ENCODE measurements at regions not wholly inside any gene's neighbourhood (a gene's known extent, or its start where the extent isn't known, plus 50 kb on each side); places are given as distances from the start of the nearest gene placed in this dataset.
"Not testable (repeated sequence)": the region's sequence is repeated elsewhere in the genome, so short reads cannot be mapped to it uniquely, and the experiment has no call there.

DNA sequence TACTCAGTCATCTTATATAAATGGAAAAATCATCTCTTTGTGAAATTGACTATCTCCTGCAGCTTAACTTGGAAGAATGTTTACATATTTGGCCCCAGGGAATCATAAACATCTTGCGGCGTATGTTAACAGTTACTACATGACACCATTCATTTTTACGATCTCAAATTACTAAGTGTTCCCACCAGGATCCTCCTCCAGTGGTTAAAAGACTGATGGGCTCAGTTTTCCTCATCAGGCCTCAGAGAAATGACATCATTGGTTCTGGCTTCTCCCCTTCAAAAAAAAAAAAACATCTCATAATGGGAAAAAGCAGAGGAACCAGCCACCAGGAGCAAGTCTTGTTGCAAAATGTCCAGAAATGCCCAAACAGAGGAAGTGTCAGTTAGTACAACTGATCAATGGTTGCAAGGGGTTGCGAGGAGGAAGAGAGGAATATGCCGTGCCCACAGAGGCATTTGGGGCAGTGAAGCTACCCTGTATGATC lies 70.5 kb upstream of the LIPC start:
- ATAC-seq = peak in 2 of 4 donors; percentile 24 to 49
- Histone ChIP-seq H3K27ac (no peak overlapping the region), H3K9me3 (no peaks in the 10 kb centered on the region), H3K36me3 (no peaks in the 10 kb centered on the region), H3K4me3 (no peak overlapping the region), H3K27me3 (no peaks in the 10 kb centered on the region), H3K4me1 (no peaks in the 10 kb centered on the region)
- no peak for TF ChIP-seq CTCF (IDR thresholded peaks at IDR 0.05)
- intact Hi-C loops (cut with DNase I) = no loop called here
- no peak for FAIRE-seq
- no peak for DNase-seq
- 81 to 84% methylated on average over 5 of the region's 5 CpGs for WGBS, 2 donors

GRCh38 chr15:58362262-58362922 lies 69.4 kb upstream of the LIPC start:
- H3K36me3 ChIP-seq = no peaks in the 10 kb centered on the region
- H3K27ac ChIP-seq = no peak overlapping the region
- intact Hi-C loops (cut with DNase I) = no loop called here
- DNase-seq (no peak), ATAC-seq (no peak), FAIRE-seq (no peak)
- no peak for TF ChIP-seq CTCF (IDR thresholded peaks at IDR 0.05)
- no peaks in the 10 kb centered on the region for H3K27me3 ChIP-seq
- H3K4me1 ChIP-seq = no peaks in the 10 kb centered on the region
- no peaks in the 10 kb centered on the region for H3K9me3 ChIP-seq
- no peak overlapping the region for H3K4me3 ChIP-seq
- WGBS, 2 donors = 70 to 78% methylated on average over 6 of the region's 6 CpGs

- 79 to 80% methylated on average over 8 of the region's 8 CpGs for WGBS, 2 donors
- DNase-seq; H3K4me3 ChIP-seq; H3K9me3 ChIP-seq; H3K4me1 ChIP-seq; FAIRE-seq; H3K27me3 ChIP-seq; H3K27ac ChIP-seq; H3K36me3 ChIP-seq; ATAC-seq; intact Hi-C loops (cut with DNase I): not testable (repeated sequence)
These were observed 68.7 kb upstream of the LIPC start for GRCh38 chr15:58363118-58363517.

DNA sequence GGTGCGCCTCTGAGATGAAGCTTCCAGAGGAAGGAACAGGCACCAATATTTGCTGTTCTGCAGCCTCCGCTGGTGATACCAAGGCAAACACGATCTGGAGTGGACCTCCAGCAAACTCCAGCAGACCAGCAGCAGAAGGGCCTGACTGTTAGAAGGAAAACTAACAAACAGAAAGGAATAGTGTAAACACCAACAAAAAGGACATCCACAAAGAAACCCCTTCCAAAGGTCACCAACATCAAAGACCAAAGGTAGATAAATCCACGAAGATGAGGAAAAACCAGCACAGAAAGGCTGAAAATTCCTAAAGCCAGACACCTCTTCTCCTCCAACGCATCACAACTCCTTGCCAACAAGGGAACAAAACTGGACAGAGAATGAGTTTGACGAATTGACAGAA lies 68.1 kb upstream of the LIPC start:
- H3K9me3 ChIP-seq; H3K27me3 ChIP-seq; H3K4me1 ChIP-seq; H3K4me3 ChIP-seq; H3K36me3 ChIP-seq; DNase-seq; FAIRE-seq; ATAC-seq; intact Hi-C loops (cut with DNase I); H3K27ac ChIP-seq: not testable (repeated sequence)
- 82 to 87% methylated on average over 6 of the region's 6 CpGs for WGBS, 2 donors

DNA sequence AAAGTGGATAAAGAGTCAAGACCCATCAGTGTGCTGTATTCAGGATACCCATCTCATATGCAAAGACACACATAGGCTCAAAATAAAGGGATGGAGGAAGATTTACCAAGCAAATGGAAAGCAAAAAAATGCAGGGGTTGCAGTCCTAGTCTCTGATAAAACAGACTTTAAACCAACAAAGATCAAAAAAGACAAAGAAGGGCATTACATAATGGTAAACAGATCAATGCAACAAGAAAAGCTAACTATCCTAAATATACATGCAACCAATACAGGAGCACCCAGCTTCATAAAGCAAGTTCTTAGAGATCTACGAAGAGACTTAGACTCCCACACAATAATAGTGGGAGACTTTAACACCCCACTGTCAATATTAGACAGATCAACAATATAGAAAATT lies 66.7 kb upstream of the LIPC start:
- ATAC-seq; H3K27ac ChIP-seq; H3K36me3 ChIP-seq; H3K4me1 ChIP-seq; H3K9me3 ChIP-seq; FAIRE-seq; H3K27me3 ChIP-seq; intact Hi-C loops (cut with DNase I); DNase-seq; H3K4me3 ChIP-seq: not testable (repeated sequence)
- 65 to 76% methylated on average over 1 of the region's 1 CpG for WGBS, 2 donors

DNA sequence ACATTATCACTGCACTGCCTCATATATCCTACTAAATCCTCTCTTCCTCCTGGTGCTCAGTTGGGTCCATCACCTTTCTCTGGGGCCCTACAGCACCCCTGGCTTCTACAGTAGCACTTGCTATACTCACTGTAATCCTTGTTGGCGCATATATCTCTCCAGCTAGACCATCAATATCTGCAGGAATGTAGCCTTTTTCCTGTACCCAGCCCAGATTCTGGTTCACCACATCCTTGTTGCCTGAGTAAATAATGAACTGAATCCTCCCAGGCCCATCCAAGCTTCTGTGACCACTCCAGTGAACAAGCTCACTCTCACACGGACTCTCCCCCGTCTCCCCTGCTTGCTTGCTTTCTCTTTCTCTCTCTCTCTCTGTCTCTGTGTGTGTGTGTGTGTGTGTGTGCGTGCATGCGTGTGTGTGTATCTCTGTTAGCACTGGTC lies 62.5 kb upstream of the LIPC start:
- DNase-seq (no peak), FAIRE-seq (no peak), ATAC-seq (peak in 3 of 4 donors; percentile 32 to 62 (median 44))
- Histone ChIP-seq H3K27ac (no peak overlapping the region), H3K4me1 (no peaks in the 10 kb centered on the region), H3K9me3 (no peaks in the 10 kb centered on the region), H3K36me3 (no peaks in the 10 kb centered on the region), H3K4me3 (no peak overlapping the region), H3K27me3 (no peaks in the 10 kb centered on the region)
- TF ChIP-seq CTCF (IDR thresholded peaks at IDR 0.05) = no peak
- WGBS, 2 donors = 44 to 50% methylated on average over 5 of the region's 5 CpGs
- intact Hi-C loops (cut with DNase I) = no loop called here
